Stimulated activated CD4-positive, alpha-beta T cell treated with anti-CD3 and anti-CD28 coated beads, Interleukin-1b, Interleukin-23, amount 100 ng/mL, for 48 hours (primary cell): ENCODE measurements at regions not wholly inside any gene's neighbourhood (a gene's known extent, or its start where the extent isn't known, plus 50 kb on each side); places are given as distances from the start of the nearest gene placed in this dataset.

Source experiments
- DNase-seq: peaks from one replicate; pipeline ENCODE4 v3.0.0-alpha.2; 2020

DNA sequence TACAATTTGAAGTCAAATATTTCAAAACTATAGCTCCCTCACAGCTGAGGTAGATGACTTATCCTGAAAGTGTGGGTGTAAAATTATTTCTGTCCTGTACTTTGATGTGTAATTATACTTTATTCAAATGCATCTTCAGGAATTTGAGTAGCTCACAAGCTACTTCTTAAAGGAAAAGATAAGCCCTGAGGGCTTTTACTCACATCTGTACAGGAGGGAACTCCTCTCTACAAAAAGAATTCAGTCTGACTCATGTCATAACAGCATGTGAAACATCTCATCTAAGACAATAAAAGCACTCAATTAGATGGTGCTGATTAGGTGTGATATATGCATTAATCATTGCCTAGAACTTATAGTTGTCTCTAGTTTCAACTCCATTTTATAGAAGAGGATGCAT, 452.0 kb downstream of the PRKD1 start:
- no peak for DNase-seq

DNA sequence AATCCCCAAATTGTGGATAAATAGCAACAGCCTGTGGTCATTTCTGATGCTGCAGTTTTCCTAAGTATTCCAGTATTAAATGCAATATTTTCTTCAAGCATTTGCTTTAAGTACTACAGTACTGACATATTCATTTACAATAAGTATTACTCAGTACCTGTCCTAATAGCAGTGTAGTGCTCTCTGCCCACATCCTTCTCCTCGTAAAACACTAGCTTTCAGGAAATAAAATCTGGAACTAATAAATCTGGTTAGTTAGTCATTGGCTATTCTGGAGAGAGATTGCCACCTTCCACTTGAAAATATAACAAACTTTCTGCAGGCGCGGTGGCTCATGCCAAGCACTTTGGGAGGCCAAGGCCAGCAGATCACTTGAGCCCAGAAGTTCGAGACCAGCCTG, 441.5 kb downstream of the PRKD1 start:
- DNase-seq, result no peak

DNA sequence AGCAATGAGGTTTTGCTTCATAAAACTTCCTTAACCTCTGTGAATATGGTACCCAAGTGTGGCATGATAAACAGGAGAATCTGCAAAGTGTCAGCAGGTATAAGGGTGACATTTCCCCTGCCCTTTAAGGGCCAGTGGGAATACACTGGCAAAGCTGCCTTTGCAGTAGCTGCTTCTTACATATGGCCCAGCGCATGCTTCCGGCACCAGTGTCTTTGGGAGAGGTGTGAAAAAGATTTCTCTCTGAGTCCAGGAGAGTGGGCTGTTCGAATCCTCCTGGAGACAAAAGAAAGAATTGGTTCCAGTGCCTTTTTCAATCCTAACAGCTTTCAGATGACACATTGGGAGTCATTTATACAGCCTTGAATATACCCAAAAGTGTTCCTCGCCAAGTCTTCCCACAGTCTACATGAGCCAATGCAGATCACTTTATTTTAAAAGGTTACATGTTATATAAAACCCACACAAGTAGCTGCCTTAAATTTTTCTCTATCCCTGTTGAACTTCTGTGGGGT, 437.7 kb downstream of the PRKD1 start:
- DNase-seq, result no peak

DNA sequence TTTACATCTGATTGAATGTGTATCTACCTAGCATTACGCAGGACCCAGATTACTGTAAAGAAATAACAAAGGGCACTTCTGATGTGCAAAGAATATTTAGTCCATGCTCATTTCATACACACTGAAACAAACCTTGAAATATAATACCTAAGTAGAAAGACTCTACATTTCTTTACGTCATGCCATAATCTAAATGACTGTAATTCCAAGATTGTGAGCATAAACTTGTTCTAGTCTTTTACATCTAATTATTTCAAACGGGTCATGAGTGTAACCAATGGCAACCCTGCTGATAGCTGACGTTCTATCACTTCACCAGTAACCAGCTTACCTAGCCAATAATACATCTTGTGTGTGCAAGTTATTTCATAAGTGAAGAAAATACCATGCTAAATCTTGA, 433.8 kb downstream of the PRKD1 start:
- DNase-seq, result no peak

DNA sequence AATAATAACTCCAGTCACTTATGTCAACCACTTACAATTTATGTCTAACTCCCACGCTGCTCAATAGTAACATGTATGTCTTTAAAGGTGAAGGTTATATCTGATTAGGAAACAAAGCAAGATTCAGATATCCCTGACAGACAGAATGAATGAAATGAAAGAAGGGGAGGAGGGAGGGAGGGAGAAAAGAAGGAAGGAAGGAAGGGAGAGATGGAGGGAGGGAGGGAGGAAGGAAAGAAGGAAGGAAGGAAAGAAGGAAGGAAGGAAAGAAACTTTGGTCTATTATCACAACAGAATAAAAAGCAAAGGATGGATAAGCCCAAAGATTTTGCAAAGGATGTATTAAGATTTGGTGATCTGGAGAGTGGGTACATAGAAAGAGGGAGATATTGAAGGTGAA, 433.3 kb downstream of the PRKD1 start:
- DNase-seq, result no peak

DNA sequence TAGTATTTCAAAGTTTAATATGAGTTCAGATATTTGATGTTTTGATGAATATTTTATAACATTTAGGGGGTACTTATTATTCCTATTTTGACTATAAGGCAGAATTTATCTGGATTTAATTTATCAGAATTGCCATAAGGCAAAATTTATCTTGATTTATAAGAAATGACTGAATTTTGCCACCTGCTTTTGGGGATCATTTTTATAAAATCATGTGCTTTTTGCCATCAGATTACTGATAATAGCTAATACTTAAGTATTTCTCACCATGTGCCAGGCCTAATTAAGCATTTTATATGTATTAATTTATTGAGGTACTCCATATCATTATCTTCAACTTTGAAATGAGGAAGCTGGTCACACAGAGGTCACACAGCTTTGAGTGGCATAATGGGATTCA, 423.7 kb downstream of the PRKD1 start:
- no peak for DNase-seq

DNA sequence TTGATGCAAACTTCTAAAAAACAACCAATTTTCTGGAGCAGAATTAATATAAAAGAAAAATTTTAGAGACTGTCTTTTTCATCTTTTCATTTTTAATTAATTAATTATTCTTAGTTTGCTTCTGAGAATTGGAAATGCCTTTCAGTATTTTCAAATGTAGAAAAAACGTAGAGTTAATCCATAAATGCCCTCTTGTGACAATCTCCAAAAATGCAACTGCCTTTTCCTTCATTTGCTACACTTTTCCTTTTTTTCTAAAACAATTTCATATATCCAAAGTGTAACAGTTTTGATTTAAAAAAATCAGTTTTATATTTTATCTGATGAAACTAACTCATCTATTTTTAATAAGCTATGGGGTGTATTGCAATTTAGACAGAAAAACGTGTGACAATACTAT, 409.3 kb downstream of the PRKD1 start:
- DNase-seq, result no peak

DNA sequence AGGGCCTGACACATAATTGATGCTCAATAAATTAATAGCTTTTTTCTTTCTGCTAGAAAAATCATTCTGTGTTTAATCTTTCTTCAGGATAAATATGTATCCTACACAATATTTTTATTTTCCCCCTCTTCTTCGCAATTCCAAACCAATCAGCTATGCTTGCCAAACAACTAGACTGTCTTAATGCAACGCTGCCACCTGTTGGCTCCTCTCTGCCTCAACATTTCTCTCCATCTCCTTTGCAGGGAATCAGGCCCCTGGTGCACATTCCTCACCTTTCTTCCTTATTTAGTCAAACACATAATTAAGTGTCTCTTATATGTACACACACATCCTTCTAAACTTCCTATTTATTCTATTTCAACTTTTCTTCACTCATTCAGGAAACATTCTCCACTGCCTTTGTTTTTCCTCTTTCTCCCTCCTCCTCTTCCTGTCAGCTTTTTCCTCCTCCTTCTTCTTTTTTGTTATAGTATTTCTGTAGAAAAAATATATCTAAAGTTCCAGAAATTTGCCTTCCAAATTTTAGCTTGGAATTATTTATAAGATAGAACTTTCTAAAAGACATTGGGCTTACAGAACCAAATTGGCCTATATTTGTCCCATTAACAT, 406.0 kb downstream of the PRKD1 start:
- no peak for DNase-seq
